Rectal smooth muscle tissue (tissue), 1 donor: ENCODE measurements at regions not wholly inside any gene's neighbourhood (a gene's known extent, or its start where the extent isn't known, plus 50 kb on each side); places are given as distances from the start of the nearest gene placed in this dataset.

Experiments
- H3K27ac ChIP-seq: one replicate; pipeline ENCODE4 v1.7.0; 2013; ENCODE audit warnings: low read depth, low read length, inconsistent platforms
- H3K27me3 ChIP-seq: one replicate; pipeline ENCODE4 v1.7.0; 2013; ENCODE audit warnings: low read length; ENCODE audit not compliant: control insufficient read depth, insufficient read depth
- H3K36me3 ChIP-seq: one replicate; pipeline ENCODE4 v1.7.0; 2013; ENCODE audit warnings: low read length; ENCODE audit not compliant: control insufficient read depth, insufficient read depth
- H3K4me1 ChIP-seq: one replicate; pipeline ENCODE4 v1.7.0; 2013; ENCODE audit warnings: low read length; ENCODE audit not compliant: control insufficient read depth, insufficient read depth
- H3K4me3 ChIP-seq: one replicate; pipeline ENCODE4 v1.7.0; 2013; ENCODE audit warnings: low read length
- H3K9ac ChIP-seq: one replicate; pipeline ENCODE4 v1.7.0; 2013; ENCODE audit warnings: low read length

- Histone ChIP-seq H3K36me3 (no peaks in the 10 kb centered on the region), H3K27ac (no peak overlapping the region), H3K4me3 (no peak overlapping the region), H3K27me3 (no peaks in the 10 kb centered on the region), H3K4me1 (peaks cover 6% of the 10 kb centered on the region), H3K9ac (no peak overlapping the region)
Measured at GRCh38 chr9:13621872-13622564, 342.5 kb upstream of the MPDZ start.

GRCh38 chr9:13616491-13617035 lies 337.1 kb upstream of the MPDZ start:
- Histone ChIP-seq H3K27me3 (no peaks in the 10 kb centered on the region), H3K4me3 (no peak overlapping the region)

GRCh38 chr9:13615660-13616490 lies 336.4 kb upstream of the MPDZ start:
- H3K4me1 ChIP-seq, result peaks cover 2% of the 10 kb centered on the region
- H3K4me3 ChIP-seq, result no peak overlapping the region
- no peak overlapping the region for H3K9ac ChIP-seq
- no peaks in the 10 kb centered on the region for H3K36me3 ChIP-seq
- H3K27ac ChIP-seq, result peak overlapping the region; percentile 4
- H3K27me3 ChIP-seq, result no peaks in the 10 kb centered on the region

More at GRCh38 chr9:13616491-13617035, 337.1 kb upstream of the MPDZ start:
- H3K27ac ChIP-seq, result no peak overlapping the region
- H3K9ac ChIP-seq, result no peak overlapping the region
- H3K4me1 ChIP-seq, result peaks cover 2% of the 10 kb centered on the region
- no peaks in the 10 kb centered on the region for H3K36me3 ChIP-seq

GRCh38 chr9:13614060-13614459 lies 334.6 kb upstream of the MPDZ start:
- Histone ChIP-seq H3K27ac (no peak overlapping the region), H3K36me3 (no peaks in the 10 kb centered on the region), H3K4me1 (peaks cover 2% of the 10 kb centered on the region)

GRCh38 chr9:13613296-13613695 lies 333.8 kb upstream of the MPDZ start:
- no peak overlapping the region for H3K4me3 ChIP-seq
- H3K27ac ChIP-seq, result no peak overlapping the region
- H3K9ac ChIP-seq, result no peak overlapping the region
- H3K27me3 ChIP-seq, result no peaks in the 10 kb centered on the region
- no peaks in the 10 kb centered on the region for H3K36me3 ChIP-seq
- H3K4me1 ChIP-seq, result peaks cover 7% of the 10 kb centered on the region

More at GRCh38 chr9:13614060-13614459, 334.6 kb upstream of the MPDZ start:
- H3K9ac ChIP-seq, result no peak overlapping the region
- H3K27me3 ChIP-seq, result no peaks in the 10 kb centered on the region
- H3K4me3 ChIP-seq, result no peak overlapping the region

GRCh38 chr9:13608451-13608850 lies 329.0 kb upstream of the MPDZ start:
- Histone ChIP-seq H3K4me1 (peaks cover 10% of the 10 kb centered on the region), H3K4me3 (peak overlapping the region; percentile 1), H3K27ac (peak overlapping the region; percentile 27), H3K27me3 (no peaks in the 10 kb centered on the region), H3K9ac (no peak overlapping the region), H3K36me3 (no peaks in the 10 kb centered on the region)

- Histone ChIP-seq H3K27ac (no peak overlapping the region), H3K9ac (no peak overlapping the region), H3K4me1 (peaks cover 10% of the 10 kb centered on the region), H3K36me3 (no peaks in the 10 kb centered on the region), H3K27me3 (no peaks in the 10 kb centered on the region), H3K4me3 (peak overlapping the region; percentile 1)
Measured at GRCh38 chr9:13607481-13608441, 328.3 kb upstream of the MPDZ start.

- no peak overlapping the region for H3K27ac ChIP-seq
- no peaks in the 10 kb centered on the region for H3K36me3 ChIP-seq
- no peaks in the 10 kb centered on the region for H3K27me3 ChIP-seq
- peaks cover 10% of the 10 kb centered on the region for H3K4me1 ChIP-seq
- H3K9ac ChIP-seq, result no peak overlapping the region
- H3K4me3 ChIP-seq, result no peak overlapping the region
Measured at GRCh38 chr9:13606586-13606985, 327.1 kb upstream of the MPDZ start.

GRCh38 chr9:13603921-13604320 lies 324.4 kb upstream of the MPDZ start:
- Histone ChIP-seq H3K27ac (no peak overlapping the region), H3K4me1 (peaks cover 10% of the 10 kb centered on the region), H3K9ac (no peak overlapping the region), H3K36me3 (no peaks in the 10 kb centered on the region), H3K4me3 (no peak overlapping the region), H3K27me3 (no peaks in the 10 kb centered on the region)

GRCh38 chr9:13598738-13599137 lies 319.2 kb upstream of the MPDZ start:
- Histone ChIP-seq H3K9ac (no peak overlapping the region), H3K36me3 (no peaks in the 10 kb centered on the region), H3K4me3 (no peak overlapping the region), H3K27ac (no peak overlapping the region), H3K4me1 (no peaks in the 10 kb centered on the region), H3K27me3 (no peaks in the 10 kb centered on the region)

- Histone ChIP-seq H3K27ac (no peak overlapping the region), H3K36me3 (no peaks in the 10 kb centered on the region), H3K27me3 (no peaks in the 10 kb centered on the region), H3K4me1 (no peaks in the 10 kb centered on the region), H3K9ac (no peak overlapping the region), H3K4me3 (no peak overlapping the region)
Measured at GRCh38 chr9:13597427-13597826, 317.9 kb upstream of the MPDZ start.

- Histone ChIP-seq H3K27me3 (no peaks in the 10 kb centered on the region), H3K36me3 (no peaks in the 10 kb centered on the region), H3K4me3 (no peak overlapping the region), H3K9ac (no peak overlapping the region), H3K4me1 (no peaks in the 10 kb centered on the region), H3K27ac (no peak overlapping the region)
Measured at GRCh38 chr9:13597004-13597403, 317.5 kb upstream of the MPDZ start.
